Activated CD8-positive, alpha-beta T cell treated with anti-CD3 and anti-CD28 coated beads for 36 hours (primary cell): ENCODE measurements at regions not wholly inside any gene's neighbourhood (a gene's known extent, or its start where the extent isn't known, plus 50 kb on each side); places are given as distances from the start of the nearest gene placed in this dataset.

Experiments
- ATAC-seq: fragments of 200-7000 bp; cut with Tn5 transposase; one replicate; pipeline ENCODE4 v1.10.0; 2021; ENCODE audit warnings: mild to moderate bottlenecking, moderate library complexity
- CTCF ChIA-PET: fragments of 350-600 bp; sonication (Branson Sonifier 250); formaldehyde crosslinking; loops from one replicate; lab custom pipeline; 2021; ENCODE audit warnings: antibody characterized with exemption; lab: Charles Lee
- POLR2A ChIA-PET: fragments of 350-600 bp; sonication (Branson Sonifier 250); formaldehyde crosslinking; loops from one replicate; lab custom pipeline; 2021; ENCODE audit warnings: antibody characterized with exemption; lab: Charles Lee
- DNase-seq: peaks from one replicate; pipeline ENCODE4 v3.0.0-alpha.2; 2020
- H3K27ac Mint-ChIP-seq: one replicate; pipeline ENCODE4 v1.8.0; 2021; ENCODE audit warnings: mild to moderate bottlenecking, mixed read lengths
- H3K27me3 Mint-ChIP-seq: one replicate; pipeline ENCODE4 v1.8.0; 2021; ENCODE audit warnings: mixed read lengths
- H3K36me3 Mint-ChIP-seq: one replicate; pipeline ENCODE4 v1.8.0; 2021; ENCODE audit warnings: low read depth, mixed read lengths
- H3K4me1 Mint-ChIP-seq: one replicate; pipeline ENCODE4 v1.8.0; 2021; ENCODE audit warnings: low read depth, mixed read lengths
- H3K4me3 Mint-ChIP-seq: one replicate; pipeline ENCODE4 v1.8.0; 2021; ENCODE audit warnings: mild to moderate bottlenecking, moderate library complexity, mixed read lengths
- H3K9me3 Mint-ChIP-seq: one replicate; pipeline ENCODE4 v1.8.0; 2021; ENCODE audit warnings: mixed read lengths
- CTCF ChIP-seq: fragments of 200-600 bp; IDR thresholded peaks from one replicate; pipeline ENCODE4 v1.8.0; 2022; ENCODE audit warnings: antibody characterized with exemption, mild to moderate bottlenecking
- intact Hi-C: fragments of 100-400 bp; cut with micrococcal nuclease; formaldehyde crosslinking; loops from one replicate; pipeline ENCODE4 v1.10.0; 2022

DNA sequence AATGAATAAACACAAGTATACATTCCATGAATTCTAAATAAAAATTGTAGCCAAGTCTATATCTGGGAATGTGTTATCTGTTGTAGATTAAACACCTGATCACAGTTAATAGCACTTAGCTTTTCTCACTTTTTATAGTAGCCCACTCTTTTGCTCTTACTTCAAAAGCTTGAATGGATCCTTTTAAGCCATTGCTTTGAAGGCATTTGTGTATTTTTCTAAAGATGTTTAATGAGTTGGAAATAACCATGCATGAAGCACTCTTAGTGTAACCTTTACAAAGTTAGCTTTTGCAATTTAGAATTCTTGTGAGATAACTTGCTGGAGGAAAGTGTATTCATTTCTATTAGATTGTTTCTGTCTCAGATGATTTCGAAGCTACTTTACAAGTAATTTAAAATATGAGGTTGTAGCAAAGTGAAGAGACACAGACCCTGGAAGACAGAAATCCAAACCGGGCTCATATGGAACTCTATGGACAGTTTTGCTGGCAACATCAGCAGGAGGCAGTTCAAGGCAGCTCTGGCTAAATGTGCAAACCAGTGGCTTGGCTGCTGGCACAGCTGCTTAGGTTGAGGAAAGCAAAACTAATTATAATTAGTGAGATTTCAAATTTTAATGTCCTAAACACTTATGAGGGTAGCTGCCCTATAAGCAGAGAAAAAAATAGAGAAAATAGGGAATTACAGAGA lies 469.8 kb upstream of the ZEB2 start:
- POLR2A ChIA-PET, result no interaction called here
- H3K4me1 Mint-ChIP-seq, result no peaks in the 10 kb centered on the region
- CTCF ChIA-PET, result no interaction called here

DNA sequence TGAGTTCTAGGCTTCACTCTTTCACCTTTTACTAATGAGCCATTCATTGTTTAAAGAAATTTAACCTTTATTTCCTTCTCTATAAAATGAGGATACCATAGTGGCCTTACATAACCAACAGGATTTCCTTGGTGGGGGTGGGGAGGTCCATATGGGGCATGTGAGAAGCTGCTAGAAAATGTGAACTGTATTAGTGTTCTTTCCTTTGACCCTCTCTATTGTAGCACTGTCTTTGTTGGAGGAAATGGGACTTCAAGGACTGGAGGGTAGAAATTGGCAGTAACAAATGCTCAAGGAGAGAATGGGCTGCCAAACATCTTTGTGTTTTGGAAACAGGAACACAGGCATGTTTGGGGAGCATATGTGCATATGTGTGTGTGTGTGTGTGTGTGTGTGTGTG lies 468.7 kb upstream of the ZEB2 start:
- POLR2A ChIA-PET, result interaction anchor here (0.6 kb wide), 1 partner anchor 582 kb away, joined by 3 read pairs; no protein-coding TSS in a partner anchor

More for the DNA sequence above, 469.8 kb upstream of the ZEB2 start:
- Mint-ChIP-seq H3K27me3 (peaks cover 6% of the 10 kb centered on the region), H3K27ac (no peak overlapping the region), H3K9me3 (peaks cover 11% of the 10 kb centered on the region), H3K4me3 (no peak overlapping the region), H3K36me3 (no peaks in the 10 kb centered on the region)
- DNase-seq, result no peak
- ATAC-seq, result no peak
- TF ChIP-seq CTCF, result no peak
- intact Hi-C loops, result no loop called here

DNA sequence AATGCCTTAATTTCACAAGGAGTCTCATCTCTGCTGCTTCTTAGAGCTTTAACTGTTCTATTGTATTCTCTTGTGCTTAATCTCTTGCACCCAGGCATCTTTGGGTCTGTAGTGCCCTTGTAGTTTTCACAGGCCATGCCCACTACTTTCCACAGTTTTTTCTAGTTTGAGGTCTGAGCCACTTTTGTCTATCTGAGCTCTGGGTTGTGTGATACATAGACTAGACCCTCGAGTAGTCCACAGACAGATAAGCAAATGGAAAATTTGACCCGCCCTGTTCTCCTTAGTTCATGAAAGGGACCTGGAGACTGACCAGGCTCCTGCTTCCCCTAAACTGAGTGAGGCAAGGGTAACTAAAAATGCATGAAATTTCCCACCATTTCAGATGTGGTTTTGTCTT lies 466.8 kb upstream of the ZEB2 start:
- H3K4me3 Mint-ChIP-seq, result no peak overlapping the region
- H3K27ac Mint-ChIP-seq, result no peak overlapping the region
- ATAC-seq, result no peak
- ChIA-PET CTCF (no interaction called here), POLR2A (no interaction called here)
- H3K27me3 Mint-ChIP-seq, result no peaks in the 10 kb centered on the region
- intact Hi-C loops, result no loop called here
- no peak for TF ChIP-seq CTCF
- H3K36me3 Mint-ChIP-seq, result no peaks in the 10 kb centered on the region
- DNase-seq, result no peak
- H3K4me1 Mint-ChIP-seq, result no peaks in the 10 kb centered on the region
- peaks cover 13% of the 10 kb centered on the region for H3K9me3 Mint-ChIP-seq

More for the DNA sequence above, 468.7 kb upstream of the ZEB2 start:
- Mint-ChIP-seq H3K4me1 (no peaks in the 10 kb centered on the region), H3K27ac (no peak overlapping the region), H3K4me3 (no peak overlapping the region), H3K27me3 (peaks cover 4% of the 10 kb centered on the region), H3K36me3 (no peaks in the 10 kb centered on the region), H3K9me3 (peaks cover 13% of the 10 kb centered on the region)
- CTCF ChIA-PET, result no interaction called here
- no peak for TF ChIP-seq CTCF
- DNase-seq (no peak), ATAC-seq (no peak)
- intact Hi-C loops, result no loop called here

GRCh38 chr2:144984038-144984437 lies 464.1 kb upstream of the ZEB2 start:
- Mint-ChIP-seq H3K4me3 (no peak overlapping the region), H3K36me3 (no peaks in the 10 kb centered on the region), H3K27ac (no peak overlapping the region), H3K9me3 (peaks cover 13% of the 10 kb centered on the region), H3K27me3 (peaks cover 2% of the 10 kb centered on the region), H3K4me1 (no peaks in the 10 kb centered on the region)
- intact Hi-C loops, result no loop called here
- no peak for TF ChIP-seq CTCF
- ATAC-seq (no peak), DNase-seq (no peak)
- ChIA-PET CTCF (no interaction called here), POLR2A (no interaction called here)

DNA sequence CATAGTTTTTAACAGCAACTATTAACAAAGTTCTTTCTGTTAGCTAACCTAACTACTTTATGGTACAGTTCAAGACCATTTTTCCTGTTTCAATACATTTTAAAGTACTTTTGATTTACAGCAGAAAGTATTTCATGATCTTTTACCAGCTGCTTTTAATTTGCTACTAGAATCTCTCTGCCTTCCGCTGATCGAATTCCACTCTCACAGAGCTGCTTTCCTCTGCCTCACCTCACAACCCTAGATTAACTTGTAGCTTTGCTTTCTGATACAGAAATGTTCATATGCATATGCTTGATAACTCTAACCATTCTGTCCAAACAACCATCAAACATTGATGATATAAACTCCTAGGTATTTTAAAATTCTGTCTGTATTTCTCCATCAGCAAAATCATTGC lies 463.2 kb upstream of the ZEB2 start:
- POLR2A ChIA-PET, result no interaction called here
- intact Hi-C loops, result no loop called here

More for the DNA sequence above, 463.2 kb upstream of the ZEB2 start:
- ATAC-seq, result no peak
- Mint-ChIP-seq H3K36me3 (no peaks in the 10 kb centered on the region), H3K27me3 (peaks cover 2% of the 10 kb centered on the region), H3K4me3 (no peak overlapping the region), H3K9me3 (peaks cover 13% of the 10 kb centered on the region), H3K27ac (no peak overlapping the region), H3K4me1 (no peaks in the 10 kb centered on the region)
- TF ChIP-seq CTCF, result no peak
- no peak for DNase-seq
- CTCF ChIA-PET, result no interaction called here
